Panc1 (cell line): ENCODE measurements at regions not wholly inside any gene's neighbourhood (a gene's known extent, or its start where the extent isn't known, plus 50 kb on each side); places are given as distances from the start of the nearest gene placed in this dataset.

Experiments used
- ATAC-seq: fragments of 200-7000 bp; cut with Tn5 transposase; 2 replicates; pipeline ENCODE4 v1.9.1; 2020; ENCODE audit warnings: mild to moderate bottlenecking, moderate library complexity
- BruUV-seq: library from RNA; stranded (reverse); fragments of 400-500 nt; replicated peaks from 2 replicates; lab custom pipeline; 2021; lab: Mats Ljungman, UMichigan
- CTCF ChIA-PET: fragments of 300-600 bp; sonication (Branson Sonifier 250); formaldehyde crosslinking; loops from one replicate; lab custom pipeline; 2022; ENCODE audit warnings: antibody characterized with exemption; lab: Charles Lee
- POLR2A ChIA-PET: fragments of 300-600 bp; sonication (Branson Sonifier 250); formaldehyde crosslinking; loops from one replicate; lab custom pipeline; 2022; ENCODE audit warnings: antibody characterized with exemption; lab: Charles Lee
- DNase-seq: peaks from one replicate; pipeline ENCODE4 v3.0.0-alpha.2; 2010; ENCODE audit warnings: low read depth, low spot score
- H3K27ac ChIP-seq: 2 replicates; pipeline ENCODE4 v1.5.1; 2011; ENCODE audit warnings: mild to moderate bottlenecking, low read length, inconsistent platforms
- H3K27me3 ChIP-seq: fragments of 200-500 bp; sonication (Bioruptor generic); 2 replicates; pipeline ENCODE4 v1.6.0; 2014; ENCODE audit warnings: low read length, inconsistent platforms; ENCODE audit not compliant: control insufficient read depth, insufficient read depth
- H3K36me3 ChIP-seq: fragments of 200-500 bp; sonication (Bioruptor generic); 2 replicates; pipeline ENCODE4 v1.5.1; 2014; ENCODE audit warnings: inconsistent platforms, mild to moderate bottlenecking, low read length, moderate library complexity; ENCODE audit not compliant: control insufficient read depth, insufficient read depth
- H3K4me1 ChIP-seq: 2 replicates; pipeline ENCODE4 v1.5.1; 2011; ENCODE audit warnings: inconsistent platforms, mild to moderate bottlenecking, low read length, moderate library complexity; ENCODE audit not compliant: control insufficient read depth, insufficient read depth
- H3K4me3 ChIP-seq, 2 experiments: 2 replicates each; pipeline ENCODE4 v1.5.1; 2011 to 2012; ENCODE audit warnings: low read depth in 2 of 2, low read length in 2 of 2, mild to moderate bottlenecking in 2 of 2, inconsistent platforms in 1 of 2, moderate library complexity in 1 of 2
- H3K9me3 ChIP-seq: fragments of 200-500 bp; sonication (Bioruptor generic); 2 replicates; pipeline ENCODE4 v1.5.1; 2014; ENCODE audit warnings: low read depth, mild to moderate bottlenecking, inconsistent platforms, low read length, moderate library complexity; ENCODE audit not compliant: control insufficient read depth, insufficient read depth
- CTCF ChIP-seq: fragments of 450-650 bp; IDR thresholded peaks from 2 replicates; pipeline ENCODE4 v1.5.1; 2017; ENCODE audit warnings: mild to moderate bottlenecking
- POLR2AphosphoS5 ChIP-seq: IDR thresholded peaks from 2 replicates; pipeline ENCODE4 v1.6.1; 2012; ENCODE audit warnings: mild to moderate bottlenecking, low read depth, low read length, moderate library complexity
- SIN3A ChIP-seq: IDR thresholded peaks from 2 replicates; pipeline ENCODE4 v1.6.1; 2012; ENCODE audit warnings: low read depth, mild to moderate bottlenecking, low read length, moderate library complexity, borderline replicate concordance; ENCODE audit not compliant: insufficient read depth
- TCF7L2 ChIP-seq: IDR thresholded peaks from 2 replicates; pipeline ENCODE4 v1.6.1; 2011; ENCODE audit warnings: mild to moderate bottlenecking, low read depth, low read length, inconsistent platforms
- in situ Hi-C: cut with HindIII; loops from 2 replicates; pipeline ENCODE4 v1.10.0; 2016; ENCODE audit warnings: low sequenced_read_pairs, low pct_unique_long_range_greater_than_20kb
- intact Hi-C: fragments of 100-400 bp; cut with micrococcal nuclease; formaldehyde crosslinking; loops from one replicate; pipeline ENCODE4 v1.10.0; 2022; ENCODE audit not compliant: unreplicated experiment
- TF ChIP-seq, protein P1 (sequence below), 2 experiments: IDR thresholded peaks; 2 replicates each; pipeline ENCODE4 v1.6.1; 2011 to 2012; ENCODE audit warnings: low read depth in 2 of 2, control low read depth in 1 of 2, low read length in 1 of 2, mild to moderate bottlenecking in 1 of 2, moderate library complexity in 1 of 2; ENCODE audit not compliant: insufficient read depth in 1 of 2

DNA sequence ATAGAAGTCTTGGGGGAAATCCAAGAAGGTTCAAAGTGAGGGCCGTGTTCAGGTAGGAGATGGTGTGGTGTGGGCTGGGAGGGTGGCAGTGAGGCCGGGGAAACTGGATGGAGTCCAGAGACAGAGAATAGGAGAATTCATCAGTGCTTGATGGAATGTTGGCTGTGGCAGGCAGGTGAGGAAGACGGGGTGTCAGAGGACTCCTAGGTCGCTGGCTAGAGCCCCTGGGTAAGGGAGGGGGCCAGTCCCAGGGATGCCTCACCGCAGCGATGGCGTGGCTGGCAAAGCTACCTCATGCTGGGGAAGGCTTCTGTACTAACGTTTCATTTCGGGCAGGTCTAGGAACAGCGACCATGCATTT is 373.0 kb downstream of the RPS24 start:
- no TSS peak for BruUV-seq
- ATAC-seq (peak; percentile 17), DNase-seq (no peak)
- Histone ChIP-seq H3K9me3 (no peaks in the 10 kb centered on the region), H3K36me3 (no peaks in the 10 kb centered on the region), H3K27me3 (peaks cover 19% of the 10 kb centered on the region), H3K4me3 (peak overlapping the region; percentile 42 to 74), H3K4me1 (no peaks in the 10 kb centered on the region; the same call in 1 of the 2 replicates), H3K27ac (no peak overlapping the region)
- CTCF ChIA-PET = no interaction called here
- in situ Hi-C loops (no loop called here), intact Hi-C loops (no loop called here)
- TF ChIP-seq SIN3A (no peak), CTCF (no peak), POLR2AphosphoS5 (no peak), TCF7L2 (no peak)
- TF ChIP-seq, protein P1, sequence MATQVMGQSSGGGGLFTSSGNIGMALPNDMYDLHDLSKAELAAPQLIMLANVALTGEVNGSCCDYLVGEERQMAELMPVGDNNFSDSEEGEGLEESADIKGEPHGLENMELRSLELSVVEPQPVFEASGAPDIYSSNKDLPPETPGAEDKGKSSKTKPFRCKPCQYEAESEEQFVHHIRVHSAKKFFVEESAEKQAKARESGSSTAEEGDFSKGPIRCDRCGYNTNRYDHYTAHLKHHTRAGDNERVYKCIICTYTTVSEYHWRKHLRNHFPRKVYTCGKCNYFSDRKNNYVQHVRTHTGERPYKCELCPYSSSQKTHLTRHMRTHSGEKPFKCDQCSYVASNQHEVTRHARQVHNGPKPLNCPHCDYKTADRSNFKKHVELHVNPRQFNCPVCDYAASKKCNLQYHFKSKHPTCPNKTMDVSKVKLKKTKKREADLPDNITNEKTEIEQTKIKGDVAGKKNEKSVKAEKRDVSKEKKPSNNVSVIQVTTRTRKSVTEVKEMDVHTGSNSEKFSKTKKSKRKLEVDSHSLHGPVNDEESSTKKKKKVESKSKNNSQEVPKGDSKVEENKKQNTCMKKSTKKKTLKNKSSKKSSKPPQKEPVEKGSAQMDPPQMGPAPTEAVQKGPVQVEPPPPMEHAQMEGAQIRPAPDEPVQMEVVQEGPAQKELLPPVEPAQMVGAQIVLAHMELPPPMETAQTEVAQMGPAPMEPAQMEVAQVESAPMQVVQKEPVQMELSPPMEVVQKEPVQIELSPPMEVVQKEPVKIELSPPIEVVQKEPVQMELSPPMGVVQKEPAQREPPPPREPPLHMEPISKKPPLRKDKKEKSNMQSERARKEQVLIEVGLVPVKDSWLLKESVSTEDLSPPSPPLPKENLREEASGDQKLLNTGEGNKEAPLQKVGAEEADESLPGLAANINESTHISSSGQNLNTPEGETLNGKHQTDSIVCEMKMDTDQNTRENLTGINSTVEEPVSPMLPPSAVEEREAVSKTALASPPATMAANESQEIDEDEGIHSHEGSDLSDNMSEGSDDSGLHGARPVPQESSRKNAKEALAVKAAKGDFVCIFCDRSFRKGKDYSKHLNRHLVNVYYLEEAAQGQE (IDR thresholded peaks at IDR 0.05; ENCODE audit: insufficient read depth in 1 of 2, low read depth in 2 of 2, low read length in 1 of 2) = no peak
- POLR2A ChIA-PET = no interaction called here

DNA sequence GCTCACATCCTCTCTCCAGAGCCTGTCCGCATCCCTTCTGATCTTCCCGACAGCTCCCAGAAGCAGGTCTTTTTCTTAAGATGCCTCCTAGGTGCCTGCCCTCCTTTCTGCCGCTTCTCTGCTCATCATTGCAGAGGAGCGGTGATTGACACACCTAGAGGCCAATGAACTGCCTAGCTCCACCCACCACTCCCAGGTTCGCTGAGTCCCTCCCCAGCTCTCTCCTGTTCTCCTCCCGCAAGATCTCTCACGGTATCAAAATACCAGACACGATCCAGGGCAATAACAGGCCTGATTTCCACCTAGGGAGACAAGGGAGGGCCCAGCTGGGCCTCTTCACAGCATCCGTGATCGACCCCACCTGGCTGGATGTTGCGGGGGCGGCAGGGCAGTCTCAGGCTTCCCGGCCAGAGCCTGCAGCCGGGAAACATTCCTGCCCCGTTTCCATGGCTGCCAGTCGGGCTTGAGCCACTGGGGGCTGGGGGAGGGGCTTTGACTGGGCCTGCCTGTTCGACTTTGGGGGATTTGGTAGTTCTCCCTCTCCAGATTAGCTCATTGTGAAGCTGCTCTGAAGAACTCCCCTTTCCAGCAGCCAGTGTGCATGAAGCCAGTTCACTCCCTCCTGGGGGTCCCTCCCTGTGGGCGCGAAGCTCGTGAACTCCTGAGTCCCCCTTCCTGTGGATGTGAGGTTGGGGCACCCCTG is 373.5 kb downstream of the RPS24 start:
- CTCF ChIA-PET = no interaction called here
- Histone ChIP-seq H3K4me1 (no peaks in the 10 kb centered on the region; the same call in 1 of the 2 replicates), H3K36me3 (no peaks in the 10 kb centered on the region), H3K27ac (no peak overlapping the region), H3K4me3 (peak overlapping the region; percentile 42 to 74), H3K27me3 (peaks cover 19% of the 10 kb centered on the region), H3K9me3 (no peaks in the 10 kb centered on the region)
- POLR2A ChIA-PET = no interaction called here
- no TSS peak for BruUV-seq
- peak; percentile 97 for ATAC-seq
- intact Hi-C loops = no loop called here
- peak; percentile 75 for DNase-seq
- in situ Hi-C loops = no loop called here
- TF ChIP-seq SIN3A (no peak), TCF7L2 (peak; percentile 49; the same call in 1 of the 2 replicates), POLR2AphosphoS5 (no peak), CTCF (no peak)
- TF ChIP-seq, protein P1 (IDR thresholded peaks at IDR 0.05; ENCODE audit: insufficient read depth in 1 of 2, low read depth in 2 of 2, low read length in 1 of 2) = no peak
